B cell (primary cell): ENCODE measurements at regions not wholly inside any gene's neighbourhood (a gene's known extent, or its start where the extent isn't known, plus 50 kb on each side); places are given as distances from the start of the nearest gene placed in this dataset.

Experiments
- CTCF ChIP-seq: fragments of 200-600 bp; IDR thresholded peaks from one replicate; pipeline ENCODE4 v1.8.0; 2022; ENCODE audit warnings: antibody characterized with exemption, mild to moderate bottlenecking
- EZH2 ChIP-seq: IDR thresholded peaks from 2 replicates; pipeline ENCODE4 v1.6.1; 2012; ENCODE audit warnings: borderline replicate concordance, low read depth, mild to moderate bottlenecking, moderate library complexity, low read length; ENCODE audit not compliant: insufficient read depth, poor library complexity, severe bottlenecking

- TF ChIP-seq CTCF (no peak), EZH2 (no peak)
Observed at GRCh38 chr5:118044169-118044568, 944.2 kb downstream of the DTWD2 start.
